Raji (cell line): ENCODE measurements at regions not wholly inside any gene's neighbourhood (a gene's known extent, or its start where the extent isn't known, plus 50 kb on each side); places are given as distances from the start of the nearest gene placed in this dataset.

Experiments
- POLR2A ChIP-seq: IDR thresholded peaks from 2 replicates; pipeline ENCODE4 v1.6.1; 2011; ENCODE audit warnings: low read depth, low read length, control low read depth; ENCODE audit not compliant: insufficient read depth

- TF ChIP-seq POLR2A: no peak
Measured at GRCh38 chr3:31406896-31407295, 125.8 kb upstream of the STT3B start.

- no peak for TF ChIP-seq POLR2A
Measured at GRCh38 chr3:31407665-31408064, 125.1 kb upstream of the STT3B start.

- TF ChIP-seq POLR2A: no peak
Measured at GRCh38 chr3:31408720-31409119, 124.0 kb upstream of the STT3B start.

- no peak for TF ChIP-seq POLR2A
Measured at GRCh38 chr3:31409389-31409788, 123.3 kb upstream of the STT3B start.

GRCh38 chr3:31409866-31410265 is 122.9 kb upstream of the STT3B start:
- TF ChIP-seq POLR2A: no peak

GRCh38 chr3:31410411-31410810 is 122.3 kb upstream of the STT3B start:
- TF ChIP-seq POLR2A: no peak

- no peak for TF ChIP-seq POLR2A
Measured at GRCh38 chr3:31412832-31413231, 119.9 kb upstream of the STT3B start.

GRCh38 chr3:31413515-31413914 is 119.2 kb upstream of the STT3B start:
- TF ChIP-seq POLR2A: no peak

- TF ChIP-seq POLR2A: no peak
Measured at GRCh38 chr3:31416980-31417379, 115.7 kb upstream of the STT3B start.

- TF ChIP-seq POLR2A: no peak
Measured at GRCh38 chr3:31417486-31417885, 115.2 kb upstream of the STT3B start.

- no peak for TF ChIP-seq POLR2A
Measured at GRCh38 chr3:31420311-31420710, 112.4 kb upstream of the STT3B start.

GRCh38 chr3:31421314-31422048 is 111.2 kb upstream of the STT3B start:
- TF ChIP-seq POLR2A: no peak

- TF ChIP-seq POLR2A: no peak
Measured at GRCh38 chr3:31422237-31422636, 110.5 kb upstream of the STT3B start.

- TF ChIP-seq POLR2A: no peak
Measured at GRCh38 chr3:31423482-31423881, 109.2 kb upstream of the STT3B start.

- no peak for TF ChIP-seq POLR2A
Measured at GRCh38 chr3:31425401-31425800, 107.3 kb upstream of the STT3B start.

- TF ChIP-seq POLR2A: no peak
Measured at GRCh38 chr3:31427623-31428022, 105.1 kb upstream of the STT3B start.

- no peak for TF ChIP-seq POLR2A
Measured at GRCh38 chr3:31431321-31431720, 101.4 kb upstream of the STT3B start.
